Fibroblast of pulmonary artery (primary cell): ENCODE measurements at regions not wholly inside any gene's neighbourhood (a gene's known extent, or its start where the extent isn't known, plus 50 kb on each side); places are given as distances from the start of the nearest gene placed in this dataset.

ENCODE experiments used
- DNase-seq: peaks from one replicate; pipeline ENCODE4 v3.0.0-alpha.2; 2010; ENCODE audit warnings: low read depth
- H3K4me3 ChIP-seq: replicated peaks from 2 replicates; pipeline ENCODE4 v1.5.1; 2011; ENCODE audit warnings: low read depth, mild to moderate bottlenecking, control low read depth, low read length, moderate library complexity
- CTCF ChIP-seq: IDR thresholded peaks from 2 replicates; pipeline ENCODE4 v1.5.1; 2011; ENCODE audit warnings: mild to moderate bottlenecking, control low read depth, low read length, inconsistent platforms; ENCODE audit errors: missing control alignments

- H3K4me3 ChIP-seq, result no peak overlapping the region
- no peak for DNase-seq
- TF ChIP-seq CTCF, result no peak
Observed at GRCh38 chr14:106811162-106811561, 1284.8 kb downstream of the TMEM121 start.

- TF ChIP-seq CTCF, result no peak
- no peak overlapping the region for H3K4me3 ChIP-seq
- DNase-seq, result no peak
Observed at GRCh38 chr14:106812788-106813476, 1286.5 kb downstream of the TMEM121 start.

- DNase-seq, result no peak
- no peak for TF ChIP-seq CTCF
- H3K4me3 ChIP-seq, result no peak overlapping the region
Observed at GRCh38 chr14:106813477-106813823, 1287.1 kb downstream of the TMEM121 start.

- no peak for DNase-seq
- H3K4me3 ChIP-seq, result no peak overlapping the region
- no peak for TF ChIP-seq CTCF
Observed at GRCh38 chr14:106820119-106820518, 1293.7 kb downstream of the TMEM121 start.

- no peak for TF ChIP-seq CTCF
- no peak for DNase-seq
- no peak overlapping the region for H3K4me3 ChIP-seq
Observed at GRCh38 chr14:106821119-106821518, 1294.7 kb downstream of the TMEM121 start.

GRCh38 chr14:106822905-106823304, 1296.5 kb downstream of the TMEM121 start:
- no peak for TF ChIP-seq CTCF
- no peak overlapping the region for H3K4me3 ChIP-seq
- no peak for DNase-seq

- TF ChIP-seq CTCF, result no peak
- DNase-seq, result no peak
- no peak overlapping the region for H3K4me3 ChIP-seq
Observed at GRCh38 chr14:106823552-106823951, 1297.2 kb downstream of the TMEM121 start.
